ENCODE measurements at regions not wholly inside any gene's neighbourhood (a gene's known extent, or its start where the extent isn't known, plus 50 kb on each side); places are given as distances from the start of the nearest gene placed in this dataset.
"Not testable (repeated sequence)": the region's sequence is repeated elsewhere in the genome, so short reads cannot be mapped to it uniquely, and the experiment has no call there.

- peak; percentile 41 for DNase-seq (ENCODE audit: low read depth)
- no peak overlapping the region for H3K4me3 ChIP-seq (ENCODE audit: control insufficient read depth, low read depth, low read length)
- TF ChIP-seq CTCF (conservative IDR thresholded peaks at IDR 0.05; ENCODE audit: control insufficient read depth, insufficient read depth, low read depth, low read length), result peak; percentile 56
These were observed 122.7 kb upstream of the PRSS1 start for GRCh38 chr7:142626420-142627035.

GRCh38 chr7:142625216-142625615, 124.1 kb upstream of the PRSS1 start:
- not testable (repeated sequence) for DNase-seq (ENCODE audit: low read depth); H3K4me3 ChIP-seq (ENCODE audit: control insufficient read depth, low read depth, low read length)

GRCh38 chr7:142620402-142620801, 128.9 kb upstream of the PRSS1 start:
- no peak for DNase-seq (ENCODE audit: low read depth)
- no peak overlapping the region for H3K4me3 ChIP-seq (ENCODE audit: control insufficient read depth, low read depth, low read length)
- no peak for TF ChIP-seq CTCF (conservative IDR thresholded peaks at IDR 0.05; ENCODE audit: control insufficient read depth, insufficient read depth, low read depth, low read length)

GRCh38 chr7:142618655-142619351, 130.5 kb upstream of the PRSS1 start:
- no peak for TF ChIP-seq CTCF (conservative IDR thresholded peaks at IDR 0.05; ENCODE audit: control insufficient read depth, insufficient read depth, low read depth, low read length)
- no peak for DNase-seq (ENCODE audit: low read depth)

GRCh38 chr7:142616842-142617241, 132.4 kb upstream of the PRSS1 start:
- no peak for TF ChIP-seq CTCF (conservative IDR thresholded peaks at IDR 0.05; ENCODE audit: control insufficient read depth, insufficient read depth, low read depth, low read length)
- H3K4me3 ChIP-seq (ENCODE audit: control insufficient read depth, low read depth, low read length), result no peak overlapping the region
- DNase-seq (ENCODE audit: low read depth), result no peak

More at GRCh38 chr7:142618655-142619351, 130.5 kb upstream of the PRSS1 start:
- H3K4me3 ChIP-seq (ENCODE audit: control insufficient read depth, low read depth, low read length), result no peak overlapping the region

- TF ChIP-seq CTCF (conservative IDR thresholded peaks at IDR 0.05; ENCODE audit: control insufficient read depth, insufficient read depth, low read depth, low read length), result no peak
- no peak overlapping the region for H3K4me3 ChIP-seq (ENCODE audit: control insufficient read depth, low read depth, low read length)
- DNase-seq (ENCODE audit: low read depth), result no peak
These were observed 133.1 kb upstream of the PRSS1 start for GRCh38 chr7:142616121-142616643.

GRCh38 chr7:142615508-142615907, 133.8 kb upstream of the PRSS1 start:
- no peak for DNase-seq (ENCODE audit: low read depth)
- TF ChIP-seq CTCF (conservative IDR thresholded peaks at IDR 0.05; ENCODE audit: control insufficient read depth, insufficient read depth, low read depth, low read length), result no peak
- H3K4me3 ChIP-seq (ENCODE audit: control insufficient read depth, low read depth, low read length), result no peak overlapping the region
